Medulla oblongata (tissue), 1 donor: ENCODE measurements at regions not wholly inside any gene's neighbourhood (a gene's known extent, or its start where the extent isn't known, plus 50 kb on each side); places are given as distances from the start of the nearest gene placed in this dataset.

Experiments used
- DNase-seq: peaks from one replicate; pipeline ENCODE4 v3.0.0-alpha.2; 2015; ENCODE audit errors: extremely low spot score

DNA sequence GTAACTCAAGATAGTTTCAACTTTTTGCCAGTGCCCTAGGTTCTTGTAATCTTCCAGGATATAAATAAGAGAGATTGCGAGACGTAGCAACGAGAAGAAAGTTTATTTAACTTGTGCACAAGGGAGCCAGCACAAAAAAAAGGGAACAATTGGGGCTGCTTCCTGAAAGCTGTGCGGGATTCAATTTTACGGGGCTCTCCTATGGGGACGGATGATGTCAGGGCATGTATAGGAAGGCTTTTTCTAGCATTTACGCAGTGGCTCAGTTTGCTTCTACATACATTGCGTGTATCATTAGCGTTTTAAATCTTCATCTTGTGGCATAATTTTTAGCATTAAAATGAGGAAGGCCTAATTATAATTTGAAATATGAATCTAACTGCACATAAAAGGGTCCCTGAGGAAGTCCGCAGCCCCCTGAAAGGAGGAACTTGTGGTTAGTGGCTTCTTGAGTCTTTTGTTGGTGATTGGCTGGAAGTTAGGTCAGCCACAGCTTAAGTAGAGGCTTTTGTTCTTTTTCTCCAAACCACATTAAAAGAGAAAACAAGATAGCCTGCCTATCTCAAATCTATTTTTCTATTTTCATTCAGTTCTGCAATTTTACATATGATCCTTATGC, 668.2 kb upstream of the NDST4 start:
- peak; percentile 54 for DNase-seq

DNA sequence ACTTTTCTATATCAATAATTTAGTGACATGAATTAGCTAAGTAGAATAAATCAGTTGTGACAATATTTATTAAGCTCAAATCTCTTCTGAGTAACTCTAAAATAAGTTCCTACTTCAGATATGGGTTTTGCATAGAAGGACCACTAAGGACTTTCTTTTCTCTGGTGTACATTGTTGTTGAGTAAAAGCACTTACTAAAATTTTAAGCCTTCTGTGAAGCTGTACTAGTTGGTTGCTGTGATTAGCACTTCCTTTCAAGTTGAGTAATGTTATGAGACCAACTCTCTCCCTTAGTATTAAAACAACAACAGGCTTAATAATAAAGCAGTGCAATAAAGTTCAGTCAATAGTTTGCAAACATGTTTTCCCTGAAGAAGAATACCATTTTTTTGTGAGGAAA, 667.4 kb upstream of the NDST4 start:
- no peak for DNase-seq

DNA sequence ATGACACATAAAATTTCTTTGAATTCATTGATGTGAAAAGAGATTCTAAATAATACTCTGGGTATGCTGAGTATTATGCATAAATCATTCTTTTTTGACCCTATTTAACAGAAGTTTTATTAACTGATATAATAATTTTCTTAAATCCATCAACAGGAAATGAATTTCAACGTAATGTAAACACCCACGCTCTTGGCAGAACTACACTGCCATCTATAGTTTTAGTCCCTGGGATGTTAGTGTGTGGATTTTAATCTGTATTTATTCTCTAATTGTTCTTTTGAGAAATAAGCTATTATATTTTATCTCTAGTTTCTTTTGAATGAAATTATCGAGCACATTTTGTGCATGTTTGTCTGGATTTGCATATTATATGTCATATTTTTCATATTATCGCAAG, 666.8 kb upstream of the NDST4 start:
- DNase-seq: no peak

DNA sequence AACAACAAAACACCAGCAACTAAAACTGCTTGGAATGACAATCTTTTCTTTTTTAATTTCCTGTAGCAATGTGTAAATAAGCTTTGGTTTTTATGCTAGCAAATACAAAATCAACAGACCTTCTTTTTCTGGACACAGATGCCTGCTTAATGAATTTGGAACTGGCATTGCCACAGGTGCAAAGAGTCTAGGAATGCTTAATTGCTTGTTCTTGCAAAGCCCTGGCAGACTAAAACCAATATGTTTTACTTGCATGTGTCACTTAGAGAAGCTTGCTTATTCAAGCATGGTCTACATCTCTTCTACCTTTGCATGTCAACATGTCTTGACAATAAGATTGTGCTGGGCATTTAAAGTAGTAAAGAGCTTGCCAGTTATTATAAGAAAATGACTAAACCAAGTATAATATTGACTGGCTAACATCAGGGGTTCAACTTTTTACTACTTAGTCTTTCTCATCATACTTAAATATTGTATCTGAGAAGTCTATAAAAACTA, 656.7 kb upstream of the NDST4 start:
- no peak for DNase-seq

DNA sequence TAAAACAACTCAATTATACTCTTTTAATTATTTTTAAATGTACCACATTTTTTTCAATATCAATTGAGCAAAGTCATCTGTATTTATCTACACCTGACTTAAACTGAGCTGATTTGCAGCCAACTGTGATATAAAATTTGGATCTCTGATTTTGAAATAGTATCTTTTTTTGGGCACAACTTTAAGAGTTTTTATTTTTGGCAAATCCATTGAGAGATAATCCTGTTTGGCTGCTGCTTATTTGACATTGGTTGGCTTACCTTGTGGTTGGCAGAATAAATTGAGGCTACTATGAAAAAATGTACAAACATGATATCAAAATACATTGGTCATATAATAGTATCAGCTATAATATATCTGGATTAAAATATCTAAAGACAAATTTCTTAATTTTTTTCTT, 656.0 kb upstream of the NDST4 start:
- DNase-seq: no peak

DNA sequence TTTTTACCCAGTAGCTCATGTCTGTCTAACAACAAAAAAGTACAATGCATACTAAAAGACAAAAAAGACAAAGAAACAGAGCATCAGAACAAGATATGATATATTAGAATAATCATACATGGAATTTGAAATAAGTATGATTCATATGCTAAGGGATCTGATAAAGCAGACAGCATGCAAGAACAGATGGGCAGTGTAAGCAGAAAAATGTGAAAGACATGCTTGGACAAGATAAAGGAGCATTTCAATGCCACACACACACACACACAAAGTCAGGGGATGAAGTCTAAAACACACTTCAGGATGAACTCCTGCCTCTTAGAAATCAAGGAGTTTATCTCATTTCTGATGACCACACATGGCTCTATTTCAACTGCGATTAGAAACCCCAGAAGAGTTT, 649.6 kb upstream of the NDST4 start:
- no peak for DNase-seq

DNA sequence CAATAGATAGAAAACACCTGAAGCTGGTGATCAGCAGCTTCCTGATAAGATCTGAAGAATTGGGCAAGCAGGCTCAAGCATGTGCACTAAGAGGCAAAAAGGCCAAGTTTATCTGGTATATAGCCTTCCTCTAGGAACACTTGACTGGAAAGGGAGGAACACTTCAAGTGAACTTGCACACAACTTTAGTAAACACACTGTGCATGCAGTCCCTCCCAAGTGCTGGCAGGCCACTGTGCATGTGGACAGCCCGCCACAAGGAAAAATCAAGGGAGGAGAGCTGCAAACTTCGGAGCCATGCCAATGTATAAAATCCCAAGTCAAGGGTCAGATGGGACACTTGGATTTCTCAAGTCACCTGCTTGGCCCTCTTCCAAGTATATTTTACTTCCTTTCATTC, 645.8 kb upstream of the NDST4 start:
- no peak for DNase-seq

DNA sequence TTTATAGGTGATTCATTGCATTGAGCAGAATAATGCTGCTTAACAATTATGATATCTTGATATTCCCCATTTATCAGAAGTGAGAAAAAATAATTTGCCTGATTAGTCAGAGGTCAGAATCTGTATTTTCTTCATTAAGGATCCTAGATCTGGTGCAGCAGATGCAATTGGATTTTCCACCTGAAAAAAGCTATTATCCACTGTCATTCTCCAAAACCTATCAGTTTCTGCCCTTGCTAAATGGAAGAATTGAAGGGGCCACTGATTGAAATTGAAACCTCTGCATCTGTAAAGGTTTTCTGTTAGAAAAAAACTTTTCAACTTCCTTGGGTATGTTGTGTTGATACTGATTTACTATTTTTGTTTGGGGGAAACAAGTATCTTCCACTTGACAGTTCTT, 636.0 kb upstream of the NDST4 start:
- no peak for DNase-seq

DNA sequence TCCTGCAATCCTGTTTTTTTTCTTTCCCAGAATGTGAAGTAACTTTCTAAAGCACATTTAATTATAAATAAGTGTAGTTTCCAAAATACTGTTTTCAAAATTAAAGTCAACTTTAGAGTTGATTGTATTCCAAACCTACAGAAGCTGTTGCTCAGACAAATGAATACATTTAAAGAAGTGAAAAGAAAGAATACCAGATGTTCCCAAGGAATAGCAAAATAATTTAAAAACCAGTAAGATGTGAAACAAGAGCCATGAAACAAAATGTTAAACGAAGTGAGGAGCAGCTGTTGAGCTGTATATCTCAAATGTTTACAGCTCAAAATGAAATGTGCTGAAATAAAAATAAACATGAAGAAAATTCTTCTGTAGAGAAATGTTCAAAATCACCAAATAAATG, 627.4 kb upstream of the NDST4 start:
- no peak for DNase-seq

DNA sequence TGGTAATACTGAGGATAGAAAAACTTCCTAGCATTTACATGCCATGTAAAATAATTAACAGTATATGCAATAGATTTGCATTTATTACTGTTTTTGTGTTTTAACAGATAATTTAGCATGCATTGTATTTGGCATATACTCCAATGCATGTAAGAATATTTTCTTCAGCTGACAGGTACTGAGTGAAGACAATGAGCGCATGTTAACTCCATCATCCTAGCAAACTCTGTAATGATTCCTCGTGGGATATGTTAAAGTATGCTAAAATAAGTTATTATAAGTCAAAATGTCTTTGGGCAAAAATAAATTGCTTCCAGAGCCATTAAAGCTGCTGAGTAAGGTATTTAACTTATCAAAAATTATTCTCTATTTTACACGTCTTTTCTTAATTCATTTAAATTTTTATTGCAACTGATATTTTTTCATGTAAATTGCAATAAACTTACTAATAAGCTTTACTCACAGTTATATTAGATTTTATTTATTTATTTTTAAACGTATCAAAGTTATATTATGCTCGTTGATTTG, 616.4 kb upstream of the NDST4 start:
- DNase-seq: no peak

DNA sequence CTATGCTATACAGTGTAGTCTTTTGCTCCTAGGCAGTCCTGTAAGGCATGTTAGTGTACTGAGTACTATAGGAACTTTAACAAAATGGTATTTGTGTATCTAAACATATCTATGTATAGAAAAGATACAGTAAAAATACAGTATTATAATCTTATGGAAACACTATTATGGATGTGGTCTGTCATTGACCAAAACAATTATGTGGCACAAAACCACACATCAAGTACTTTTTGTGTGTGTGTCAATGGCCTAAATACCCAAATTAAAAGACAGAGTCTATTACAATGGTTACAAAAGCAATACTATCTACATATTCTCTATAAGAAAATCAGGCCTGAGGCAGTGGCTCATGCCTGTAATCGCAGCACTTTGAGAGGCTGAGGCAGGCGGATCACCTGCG, 610.2 kb upstream of the NDST4 start:
- DNase-seq: no peak

DNA sequence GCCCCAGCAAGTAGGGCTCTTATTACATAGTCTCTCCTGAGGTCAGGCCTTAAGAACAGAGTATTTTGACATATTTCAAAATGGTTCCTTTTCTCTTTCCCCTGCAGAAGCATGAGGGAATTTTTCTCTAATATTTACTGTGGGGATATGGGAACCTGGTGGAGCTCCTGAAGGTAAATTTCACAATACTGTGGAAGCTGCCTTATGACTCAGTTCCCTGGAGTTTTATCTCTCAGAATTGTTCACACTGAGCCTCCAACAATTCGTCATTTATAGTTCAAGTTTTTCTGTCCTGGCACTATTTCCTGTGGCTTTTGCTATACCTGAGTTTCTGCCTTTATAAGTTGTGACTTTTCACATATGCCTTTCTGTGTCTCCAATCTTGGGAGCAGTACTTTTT, 607.2 kb upstream of the NDST4 start:
- no peak for DNase-seq

DNA sequence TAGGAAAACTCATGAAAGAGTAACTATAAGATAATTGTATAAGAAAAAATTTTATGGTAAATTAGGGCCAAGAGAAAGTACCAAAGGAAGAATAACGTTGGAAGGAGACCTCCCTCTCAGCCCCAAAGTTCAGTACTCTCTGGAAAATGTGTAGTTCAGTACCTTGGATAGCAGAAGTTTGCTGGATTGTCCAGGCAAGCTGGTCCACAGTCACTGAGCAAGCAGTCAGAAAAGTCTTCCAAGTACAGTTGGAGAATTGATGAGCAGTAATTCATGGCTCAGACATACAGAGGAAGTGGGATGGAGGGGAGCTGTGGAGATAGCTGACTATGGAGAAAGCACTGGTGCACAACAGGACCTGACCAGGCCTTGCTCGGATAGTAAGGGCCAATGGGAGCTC, 598.2 kb upstream of the NDST4 start:
- no peak for DNase-seq

DNA sequence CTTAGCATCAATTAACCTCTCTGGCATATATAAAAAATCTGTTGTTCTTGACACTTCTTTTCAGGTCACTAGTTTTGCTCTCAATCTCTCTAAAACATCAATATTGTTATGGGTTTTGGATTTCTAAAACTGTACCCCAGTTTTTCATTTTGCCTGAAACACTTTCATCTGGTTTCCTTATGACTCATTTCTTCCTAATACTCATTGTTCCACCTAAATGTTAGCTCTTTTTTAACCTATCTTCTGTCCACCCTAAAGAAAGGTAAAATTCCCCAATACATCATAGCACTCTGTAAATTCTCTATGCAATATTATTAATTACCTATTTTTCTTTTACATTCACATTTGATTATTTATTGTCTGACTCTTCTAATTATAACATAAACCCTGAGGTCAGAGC, 575.5 kb upstream of the NDST4 start:
- no peak for DNase-seq

DNA sequence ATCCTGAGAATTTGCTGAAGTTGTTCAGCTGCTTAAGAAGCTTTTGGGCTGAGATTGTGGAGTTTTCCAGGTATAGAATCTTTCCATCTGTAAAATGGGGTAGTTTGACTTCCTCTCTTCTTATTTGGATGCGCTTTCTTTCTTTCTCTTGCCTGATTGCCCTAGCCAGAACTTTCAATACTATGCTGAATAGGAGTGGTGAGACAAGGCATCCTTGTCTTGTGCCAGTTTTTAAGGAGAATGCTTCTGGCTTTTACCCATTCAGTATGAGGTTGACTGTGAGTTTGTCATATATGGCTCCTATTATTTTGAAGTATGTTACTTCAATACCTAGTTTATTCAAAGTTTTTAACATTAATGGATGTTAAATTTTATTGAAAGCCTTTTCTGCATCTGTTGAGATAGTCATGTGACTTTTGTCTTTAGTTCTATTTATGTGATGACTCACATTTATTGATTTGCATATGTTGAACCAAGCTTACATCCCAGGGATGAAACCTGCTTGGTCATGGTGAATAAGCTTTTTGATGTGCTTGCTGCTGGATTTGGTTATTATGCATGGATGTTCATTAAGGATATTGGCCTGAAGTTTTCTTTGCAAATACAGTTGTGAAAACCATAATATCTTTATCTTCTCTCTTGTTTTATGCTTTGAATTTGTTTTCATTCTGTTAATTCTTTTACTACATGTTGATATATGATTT, 573.8 kb upstream of the NDST4 start:
- no peak for DNase-seq

DNA sequence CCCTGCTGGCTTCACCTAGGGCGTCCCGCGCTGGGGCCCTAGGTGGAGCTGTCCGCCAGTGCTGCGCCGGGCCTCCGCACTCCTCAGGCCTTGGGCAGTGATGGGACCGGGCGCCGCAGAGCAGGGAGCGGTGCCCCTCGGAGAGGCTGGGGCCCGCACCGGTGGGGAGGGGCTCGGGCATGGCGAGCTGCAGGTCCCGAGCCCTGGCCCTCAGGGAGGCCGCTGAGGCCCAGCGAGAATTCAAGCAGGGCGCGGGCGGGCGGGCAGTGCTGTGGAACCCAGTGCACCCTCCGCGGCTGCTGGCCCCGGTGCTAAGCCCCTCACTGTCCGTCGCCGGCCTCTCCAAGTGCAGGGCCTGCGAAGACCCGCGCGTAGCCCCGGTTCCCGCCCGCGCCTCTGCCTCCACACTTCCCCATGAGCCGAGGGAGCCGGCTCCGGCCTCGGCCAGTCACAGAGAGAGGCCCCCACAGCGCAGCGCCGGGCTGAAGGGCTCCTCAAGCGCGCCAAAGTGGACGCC, 565.1 kb upstream of the NDST4 start:
- no peak for DNase-seq

DNA sequence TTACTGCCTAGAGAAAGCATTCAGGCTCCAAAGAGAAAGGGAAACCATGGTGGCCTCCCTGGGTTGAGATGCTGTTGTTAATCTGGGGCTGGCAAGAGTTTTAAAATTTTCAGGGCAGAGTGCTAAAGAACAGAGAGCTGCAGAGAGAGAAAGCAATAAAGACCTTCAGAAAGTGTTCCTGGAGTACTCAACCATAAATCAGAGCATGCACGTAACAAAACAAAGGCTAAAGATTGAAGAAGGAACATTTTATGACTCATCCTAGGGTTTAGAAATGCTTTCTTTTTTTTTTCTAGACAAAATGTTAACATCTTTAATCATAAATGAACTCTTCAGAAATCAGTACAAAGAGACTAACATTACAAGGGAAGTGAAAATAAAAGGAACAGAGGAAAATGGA, 562.3 kb upstream of the NDST4 start:
- no peak for DNase-seq

DNA sequence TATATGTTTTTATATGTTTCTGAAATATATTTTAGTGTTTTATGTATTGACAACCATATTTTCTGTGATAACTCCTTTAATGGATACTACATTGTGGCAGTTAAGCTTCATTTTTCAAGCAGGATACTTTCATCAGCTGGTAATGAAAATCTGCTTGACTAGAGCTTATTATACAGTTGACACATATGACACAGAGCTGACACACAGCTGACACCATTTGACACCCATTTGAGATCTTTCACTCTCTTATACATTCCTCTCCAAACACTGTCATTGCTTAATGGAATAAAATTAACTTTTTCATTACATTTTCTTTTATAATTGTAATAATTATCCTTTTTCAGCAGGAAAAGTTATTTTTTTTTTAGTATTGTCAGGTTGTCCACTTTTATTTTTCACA, 561.1 kb upstream of the NDST4 start:
- DNase-seq: no peak

DNA sequence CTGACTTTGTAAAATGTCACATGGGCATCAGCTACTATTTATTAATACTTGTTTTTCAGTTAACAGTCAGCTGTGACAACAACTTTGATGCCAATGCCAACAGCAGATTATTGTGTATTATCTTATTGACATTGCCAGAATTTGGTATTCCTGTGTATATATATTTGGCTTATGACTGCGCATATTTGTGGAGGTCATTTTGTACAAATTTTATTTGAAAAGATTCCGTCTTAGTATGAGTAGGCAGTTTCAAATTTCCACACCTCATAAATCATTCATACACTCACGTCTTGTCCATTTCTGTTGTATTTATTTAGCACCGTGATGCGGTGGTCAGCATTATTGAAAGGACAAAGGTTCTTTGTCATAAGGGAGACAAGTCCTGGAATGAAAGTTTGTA, 558.2 kb upstream of the NDST4 start:
- DNase-seq: no peak

DNA sequence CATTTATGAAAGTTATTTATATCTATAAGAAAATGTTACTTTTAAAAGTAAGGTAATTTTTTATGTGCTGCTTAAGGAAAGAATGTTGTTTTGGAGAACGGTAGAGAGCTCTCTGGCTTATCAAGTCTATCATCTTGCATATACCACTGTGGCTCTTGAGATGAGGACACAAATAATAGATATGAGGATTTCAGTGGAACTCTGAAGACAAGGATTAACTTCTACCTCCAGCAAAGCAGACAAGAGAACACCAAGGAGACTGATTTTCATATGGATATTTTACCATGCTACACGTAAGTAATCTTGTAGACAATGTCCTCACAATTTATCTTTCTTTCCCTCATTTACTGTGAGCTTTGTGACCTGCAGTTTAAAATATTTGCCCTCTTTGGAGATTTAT, 557.5 kb upstream of the NDST4 start:
- no peak for DNase-seq

DNA sequence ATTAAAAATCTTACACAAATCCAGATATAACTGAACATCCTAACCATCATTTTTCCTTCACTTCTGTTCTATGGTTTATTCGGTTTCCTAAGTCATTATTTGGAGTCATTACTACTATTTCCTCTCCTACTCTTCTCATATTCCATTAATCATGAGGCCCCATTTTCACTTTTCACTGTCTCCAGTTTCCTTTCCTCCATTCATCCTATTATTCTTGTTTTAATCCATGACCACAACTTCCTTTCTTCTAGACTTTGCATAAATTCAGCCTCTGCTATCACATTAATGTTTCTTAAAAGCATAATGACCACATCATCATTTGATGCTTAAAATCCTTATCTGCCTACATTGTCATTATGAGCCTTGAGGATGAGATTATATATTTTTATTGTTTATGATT, 555.0 kb upstream of the NDST4 start:
- no peak for DNase-seq

DNA sequence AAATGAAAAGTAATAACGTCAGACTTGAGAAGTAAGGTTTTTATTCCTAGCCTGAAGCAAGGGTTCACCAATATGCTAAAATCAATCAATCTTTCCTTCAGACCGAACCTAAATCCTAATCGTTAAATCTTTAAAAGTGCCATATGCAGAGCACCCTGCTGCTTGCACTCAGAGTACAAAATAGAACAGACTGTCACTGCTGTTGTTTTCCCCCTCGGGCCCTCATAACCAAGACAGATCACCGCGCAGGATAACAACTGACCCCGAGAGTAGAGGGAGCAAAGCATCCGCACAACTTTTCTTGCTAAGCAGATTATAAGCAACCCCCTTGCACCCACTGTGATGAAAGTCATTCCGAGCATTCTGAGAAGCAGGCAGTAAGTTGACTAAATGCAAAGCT, 550.9 kb upstream of the NDST4 start:
- DNase-seq: no peak

DNA sequence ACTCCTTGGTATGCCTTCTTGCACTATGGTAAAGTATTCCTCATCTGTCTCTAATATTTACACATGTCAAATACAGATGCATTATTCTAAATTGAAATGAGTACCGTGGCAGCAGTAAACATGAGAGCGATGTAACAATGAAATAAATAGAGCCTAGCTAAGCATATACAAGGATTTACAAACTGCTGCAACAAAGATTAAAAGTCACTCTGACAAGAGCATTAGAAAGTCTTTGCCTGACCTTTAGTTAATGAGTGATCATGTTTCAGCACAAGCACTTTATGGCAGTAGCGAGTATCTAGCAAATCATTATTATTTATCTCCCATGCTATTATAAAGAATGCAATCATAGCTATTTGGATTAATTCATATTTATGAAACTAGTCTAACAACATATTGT, 547.0 kb upstream of the NDST4 start:
- no peak for DNase-seq
